ENCODE measurements at regions not wholly inside any gene's neighbourhood (a gene's known extent, or its start where the extent isn't known, plus 50 kb on each side); places are given as distances from the start of the nearest gene placed in this dataset.
"Not testable (repeated sequence)": the region's sequence is repeated elsewhere in the genome, so short reads cannot be mapped to it uniquely, and the experiment has no call there.

DNA sequence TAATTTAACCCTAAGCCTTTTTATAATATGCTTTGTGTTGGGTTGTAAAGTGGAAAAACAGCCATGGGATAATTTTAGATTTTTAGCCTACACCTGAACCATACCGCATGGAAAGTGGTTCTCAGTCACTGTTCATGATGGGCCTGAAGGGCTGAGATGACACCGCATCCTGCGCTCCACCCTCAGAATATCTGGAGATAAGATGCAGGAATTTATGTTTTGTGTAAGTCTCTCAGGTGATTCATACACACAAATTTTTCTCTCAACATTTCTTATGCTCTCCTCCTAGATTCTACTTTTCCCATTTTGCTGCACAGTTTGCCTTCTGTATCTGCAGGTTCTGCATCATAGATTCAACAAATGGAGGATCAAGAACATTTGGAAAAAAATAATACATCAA, 191.3 kb upstream of the PHACTR1 start:
- no peak for DNase-seq

DNA sequence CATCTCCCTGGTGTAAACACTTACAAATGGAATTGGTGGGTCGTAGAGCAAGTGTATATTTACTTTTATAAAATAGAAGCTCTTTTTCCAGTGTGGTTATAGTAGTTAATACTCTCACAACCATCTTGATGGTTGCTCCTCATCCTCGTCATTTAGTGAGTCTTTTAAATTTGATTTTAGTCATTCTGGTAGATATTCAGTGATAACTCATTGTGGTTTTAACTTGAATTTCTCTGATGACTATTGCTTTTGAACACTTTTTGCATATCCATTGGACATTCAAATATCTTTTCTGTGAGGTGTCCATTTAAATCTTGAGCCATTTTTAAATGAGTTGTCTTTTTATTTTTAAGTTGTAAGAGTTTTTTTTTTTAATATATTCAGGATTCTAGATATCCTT, 189.2 kb upstream of the PHACTR1 start:
- no peak for DNase-seq

DNA sequence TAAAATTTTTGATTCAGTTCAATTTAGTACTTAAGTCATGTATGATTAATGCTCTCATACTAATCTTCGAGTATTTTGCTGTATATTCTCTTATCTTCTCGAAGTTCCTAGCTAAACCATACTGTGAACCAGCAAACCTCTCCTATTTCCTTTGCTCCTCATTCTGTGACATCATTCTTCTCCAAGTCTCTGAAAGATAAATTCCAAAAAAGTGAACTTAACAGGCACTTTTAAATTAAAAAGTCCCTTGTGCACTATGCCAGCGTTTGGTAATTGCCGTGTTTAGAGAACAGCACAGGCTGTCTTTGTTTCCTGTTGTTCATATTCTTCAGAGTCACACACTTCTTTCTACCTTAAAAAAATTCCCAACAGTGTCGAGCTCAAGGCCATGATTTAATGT, 188.4 kb upstream of the PHACTR1 start:
- DNase-seq = no peak

DNA sequence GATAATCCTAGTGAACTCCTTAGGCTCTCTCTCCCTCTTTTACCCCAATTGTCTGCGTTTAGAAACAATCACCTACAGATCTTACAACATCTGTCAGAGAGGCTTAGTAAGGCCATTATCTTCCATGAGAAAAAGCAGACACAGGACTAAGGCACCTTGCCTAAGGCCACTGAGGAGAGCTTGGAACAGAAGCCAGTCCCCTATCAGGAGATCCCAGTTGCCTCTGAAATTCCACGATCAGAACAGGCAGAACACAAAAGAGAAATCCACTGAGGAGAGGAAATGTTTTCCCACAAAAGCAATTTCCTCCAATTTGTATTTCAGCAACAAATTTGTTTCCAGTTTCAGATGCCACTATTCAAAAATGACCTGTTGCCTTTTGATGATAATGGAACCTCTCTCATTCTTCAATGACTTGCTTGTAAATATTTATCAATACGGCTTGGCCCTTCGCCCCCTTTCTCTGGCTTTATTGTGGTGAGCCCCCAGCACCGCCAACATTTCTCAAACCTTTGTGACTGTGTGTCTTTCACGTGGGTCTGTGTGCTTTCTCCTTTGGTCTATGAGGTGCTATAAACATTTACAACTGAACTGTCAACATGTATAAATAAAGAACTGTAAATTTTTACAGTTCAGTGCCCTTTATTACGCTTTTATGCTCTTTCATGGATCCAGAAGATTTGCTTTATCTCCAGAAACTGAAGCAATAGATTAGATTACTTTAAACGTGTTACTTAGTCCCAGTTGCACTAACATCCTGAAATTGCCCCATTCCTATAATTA, 187.8 kb upstream of the PHACTR1 start:
- DNase-seq = no peak

DNA sequence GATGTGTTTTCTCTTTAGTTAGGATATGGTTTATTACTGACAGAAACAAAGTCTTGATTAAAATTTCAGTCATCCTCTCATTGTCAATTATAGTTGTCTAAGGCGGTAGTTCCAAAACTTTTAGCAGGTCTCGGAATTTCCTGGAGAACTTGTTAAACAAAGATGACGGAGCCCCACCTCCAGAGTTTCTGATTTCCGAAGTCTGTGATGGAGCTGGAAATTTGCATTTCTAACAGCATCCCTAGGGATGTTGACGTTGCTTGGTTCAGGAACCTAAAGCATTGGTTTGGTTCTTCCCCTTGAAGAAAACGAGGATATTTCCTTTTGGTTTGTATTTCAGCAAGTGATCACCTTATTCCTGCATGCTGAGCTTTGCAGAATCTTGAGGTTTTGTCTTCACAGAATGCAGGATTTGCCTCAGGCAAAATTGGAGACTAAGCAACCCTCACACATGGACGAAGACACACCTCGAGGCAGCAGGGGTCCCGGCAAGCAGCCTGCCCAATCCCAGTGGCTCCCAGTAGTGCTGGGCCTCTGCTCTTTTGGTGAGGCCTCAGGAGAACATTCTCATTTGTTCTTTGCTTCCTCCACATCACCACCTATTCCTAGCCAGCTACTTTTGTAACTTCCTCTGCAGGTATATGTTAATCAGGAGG, 187.1 kb upstream of the PHACTR1 start:
- no peak for DNase-seq

DNA sequence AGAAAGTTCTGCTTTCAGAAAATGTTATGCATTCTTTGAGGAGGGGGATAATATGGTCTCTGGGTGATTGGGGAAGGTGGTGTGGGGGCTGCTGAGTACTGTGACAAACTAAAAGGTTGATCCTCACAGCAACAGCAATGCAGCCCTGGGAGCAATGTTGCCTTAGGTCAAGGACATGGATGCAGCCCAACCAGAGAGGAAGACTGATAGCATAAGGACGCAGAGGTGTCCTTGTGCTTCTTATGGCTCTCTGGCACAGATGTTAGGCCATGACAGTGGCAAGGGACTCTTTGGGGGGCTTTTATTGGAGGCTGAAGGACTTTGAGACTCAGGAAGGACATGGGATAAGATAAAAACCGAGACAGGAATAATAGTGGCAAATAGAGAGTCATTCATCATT, 186.2 kb upstream of the PHACTR1 start:
- no peak for DNase-seq

DNA sequence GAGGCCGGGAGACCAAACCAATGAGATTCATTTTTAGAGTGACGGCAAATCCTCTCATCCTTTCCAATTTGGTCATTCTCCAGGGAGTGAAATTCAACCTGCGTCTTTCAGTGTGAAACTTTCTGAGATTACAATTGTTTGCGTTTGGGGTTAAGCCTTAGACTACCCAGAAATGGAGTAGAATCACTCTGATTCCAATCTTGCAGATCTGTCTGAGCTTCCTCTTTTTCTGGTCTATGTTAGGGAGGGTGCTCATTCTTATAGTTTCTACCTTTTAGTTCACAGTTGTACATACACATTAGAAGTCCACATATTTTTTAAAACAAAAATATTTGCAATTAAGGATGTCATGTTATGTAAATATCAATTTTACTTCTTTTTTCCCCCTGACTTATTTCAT, 183.0 kb upstream of the PHACTR1 start:
- DNase-seq = no peak

DNA sequence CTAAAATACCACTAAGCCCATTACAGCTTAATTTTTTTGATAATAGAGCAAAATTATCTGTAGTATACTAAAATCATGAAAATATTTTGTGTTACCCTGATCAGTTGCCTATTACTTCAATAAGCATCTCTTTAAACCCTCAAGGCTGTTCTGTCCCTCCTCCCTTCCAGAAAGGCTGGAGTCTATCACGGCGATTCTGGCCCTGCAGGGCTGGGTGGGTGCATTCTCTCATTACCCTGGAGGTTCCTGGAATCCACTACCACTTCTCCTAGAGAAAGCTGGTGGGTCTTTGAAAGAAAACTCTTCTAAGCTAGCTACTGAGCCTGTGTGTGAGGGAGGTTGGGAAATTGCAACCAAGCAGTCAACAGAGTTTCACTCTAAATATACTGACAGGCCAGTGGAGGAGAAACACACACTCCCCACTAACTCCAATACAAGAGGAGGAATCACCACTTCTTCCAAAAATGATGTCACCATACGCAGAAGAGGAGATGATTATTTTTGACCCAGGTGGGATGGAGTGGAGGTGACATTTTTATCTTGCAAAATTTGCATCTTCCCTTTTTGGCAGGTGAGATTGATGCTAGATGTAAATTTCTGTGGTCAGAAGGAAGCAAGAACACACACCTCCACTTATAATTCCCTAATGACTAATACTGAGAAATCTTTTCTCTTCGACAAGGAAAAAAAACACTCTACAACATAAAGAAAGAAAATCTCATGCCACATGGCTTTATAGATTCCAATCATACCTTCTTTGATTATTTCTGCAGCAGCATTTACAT, 182.3 kb upstream of the PHACTR1 start:
- DNase-seq = no peak

DNA sequence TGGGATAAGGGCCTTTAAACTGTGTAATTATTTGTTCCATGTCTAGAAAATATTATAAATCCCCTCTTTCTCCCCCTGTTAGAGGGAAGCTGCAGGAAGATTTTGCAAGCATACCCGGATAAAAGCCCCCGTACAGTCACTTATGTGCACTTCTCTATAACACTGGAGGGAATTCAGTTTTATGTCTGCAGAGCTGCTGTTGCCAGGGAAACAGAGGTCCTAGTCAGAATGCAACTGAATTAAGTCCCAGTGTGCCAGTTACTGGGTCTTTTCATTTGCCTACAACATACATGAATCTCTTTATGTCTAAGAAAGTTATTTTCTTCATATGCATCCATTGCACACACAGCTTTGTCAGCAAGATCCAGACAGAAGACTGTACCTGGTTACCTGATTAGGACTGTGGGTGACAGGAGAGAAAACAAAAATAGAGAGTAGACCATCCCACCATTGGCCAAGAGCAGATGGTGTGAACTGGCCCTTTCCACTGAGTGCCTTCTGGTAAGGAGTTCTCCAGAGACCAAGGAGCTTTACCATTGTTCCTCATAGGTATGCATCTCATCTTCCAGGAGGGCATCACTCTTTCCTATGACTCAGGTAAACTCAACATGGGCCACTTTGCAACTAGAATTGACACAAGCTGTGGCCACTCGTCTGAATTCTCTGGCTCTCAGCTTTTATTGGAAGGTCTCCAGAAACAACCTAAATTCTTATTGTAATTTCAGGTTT, 180.8 kb upstream of the PHACTR1 start:
- no peak for DNase-seq

DNA sequence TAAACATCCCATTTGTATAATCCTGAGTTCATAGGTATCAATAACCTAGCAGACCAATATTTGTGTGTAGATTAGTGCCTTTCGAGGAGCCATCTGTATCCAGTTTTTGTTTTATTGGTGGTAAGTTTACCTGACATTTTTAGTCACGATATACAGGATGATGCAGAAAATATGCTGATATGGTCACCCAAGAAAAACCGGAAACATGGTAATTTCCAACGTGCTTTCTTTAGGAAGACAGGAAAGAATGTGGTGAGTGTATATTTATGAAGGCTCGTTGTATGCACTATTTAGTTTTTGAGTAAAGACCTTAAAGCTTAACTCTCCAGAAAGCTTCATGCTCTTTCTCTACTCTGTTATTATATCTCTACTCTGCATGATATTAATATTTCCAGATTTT, 180.2 kb upstream of the PHACTR1 start:
- DNase-seq = no peak

DNA sequence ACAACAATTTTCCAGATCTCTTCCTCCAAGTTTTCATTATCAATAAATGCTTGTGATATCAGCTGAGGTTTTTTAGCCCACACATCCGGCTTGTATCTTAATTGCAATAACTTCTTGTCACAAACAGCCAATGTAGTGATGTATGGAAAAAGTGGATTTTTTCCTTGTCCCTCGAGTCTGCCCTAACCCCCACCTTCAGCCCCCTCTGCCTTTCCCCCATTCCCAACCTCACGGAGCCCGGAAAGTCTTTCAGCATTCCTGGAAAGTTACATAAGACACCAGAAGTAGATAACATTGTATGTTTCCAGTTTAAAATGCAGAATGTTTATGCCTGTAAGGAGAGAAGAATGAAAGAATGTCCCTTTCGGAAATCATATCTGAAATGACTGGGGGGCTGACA, 179.2 kb upstream of the PHACTR1 start:
- DNase-seq = no peak

DNA sequence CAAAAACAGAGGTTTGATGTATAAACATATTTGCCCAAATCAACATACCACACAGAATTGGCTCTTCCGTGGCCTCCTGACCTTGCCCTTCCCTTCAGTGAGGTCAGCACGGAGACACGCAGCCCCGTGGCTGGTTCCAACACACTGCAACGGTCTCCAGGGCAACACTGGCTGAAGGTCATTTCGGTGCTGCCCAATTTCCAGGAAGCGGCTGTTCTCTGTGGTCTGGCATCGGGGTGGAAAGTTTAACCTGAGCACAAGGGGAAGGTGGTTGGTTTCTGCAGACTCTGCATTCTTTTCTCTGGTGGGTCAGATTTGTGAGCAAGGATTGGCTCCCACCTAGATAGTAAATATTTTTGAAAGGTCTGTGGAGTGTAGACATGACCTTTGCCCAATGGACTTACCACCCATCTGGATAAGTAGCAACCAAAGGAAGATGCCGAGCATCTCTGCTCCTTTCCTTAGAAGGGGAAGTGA, 177.6 kb upstream of the PHACTR1 start:
- DNase-seq = no peak

DNA sequence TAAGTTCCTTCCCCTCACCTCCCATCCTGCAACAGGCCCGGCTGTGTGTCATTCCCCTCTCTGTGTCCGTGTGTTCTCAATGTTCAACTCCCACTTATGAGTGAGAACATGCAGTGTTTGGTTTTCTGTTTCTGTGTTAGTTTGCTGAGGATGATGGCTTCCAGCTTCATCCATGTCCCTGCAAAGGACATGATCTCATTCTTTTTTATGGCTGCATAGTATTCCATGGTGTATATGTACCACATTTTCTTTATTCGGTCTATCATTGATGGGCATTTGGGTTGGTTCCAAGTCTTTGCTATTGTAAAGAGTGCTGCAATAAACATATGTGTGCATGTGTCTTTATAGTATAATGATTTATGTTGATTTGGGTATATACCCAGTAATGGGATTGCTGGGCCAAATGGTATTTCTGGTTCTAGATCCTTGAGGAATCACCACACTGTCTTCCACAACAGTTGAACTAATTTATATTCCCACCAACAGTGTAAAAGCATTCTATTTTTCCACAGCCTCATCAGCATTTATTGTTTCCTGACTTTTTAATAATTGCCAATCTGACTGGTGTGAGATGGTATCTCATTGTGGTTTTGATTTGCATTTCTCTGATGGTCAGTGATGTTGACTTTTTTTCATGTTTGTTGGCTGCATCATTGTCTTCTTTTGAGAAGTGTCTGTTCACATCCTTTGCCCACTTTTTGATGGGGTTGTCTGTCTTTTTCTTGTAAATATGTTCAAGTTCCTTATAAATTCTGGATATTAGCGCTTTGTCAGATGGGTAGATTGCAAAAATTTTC, 174.1 kb upstream of the PHACTR1 start:
- DNase-seq = not testable (repeated sequence)

DNA sequence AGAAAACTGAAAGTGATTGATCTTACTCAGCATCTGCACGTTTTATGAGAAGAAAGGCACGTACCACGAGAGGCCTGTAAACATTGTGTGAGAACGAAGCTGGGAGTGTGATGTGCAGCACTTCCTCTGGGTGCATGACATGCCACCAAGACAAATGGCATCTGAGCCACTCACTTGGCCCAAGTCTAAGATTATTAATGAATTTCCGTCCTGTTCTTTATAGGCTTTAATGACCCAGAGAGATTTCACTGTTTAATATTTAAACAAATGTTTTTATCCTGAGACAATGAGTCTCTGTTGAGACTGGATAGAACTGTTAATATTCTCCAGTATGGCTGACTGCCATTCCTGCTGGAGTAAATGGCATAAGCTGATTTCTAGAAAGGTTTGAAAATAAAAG, 172.6 kb upstream of the PHACTR1 start:
- no peak for DNase-seq

DNA sequence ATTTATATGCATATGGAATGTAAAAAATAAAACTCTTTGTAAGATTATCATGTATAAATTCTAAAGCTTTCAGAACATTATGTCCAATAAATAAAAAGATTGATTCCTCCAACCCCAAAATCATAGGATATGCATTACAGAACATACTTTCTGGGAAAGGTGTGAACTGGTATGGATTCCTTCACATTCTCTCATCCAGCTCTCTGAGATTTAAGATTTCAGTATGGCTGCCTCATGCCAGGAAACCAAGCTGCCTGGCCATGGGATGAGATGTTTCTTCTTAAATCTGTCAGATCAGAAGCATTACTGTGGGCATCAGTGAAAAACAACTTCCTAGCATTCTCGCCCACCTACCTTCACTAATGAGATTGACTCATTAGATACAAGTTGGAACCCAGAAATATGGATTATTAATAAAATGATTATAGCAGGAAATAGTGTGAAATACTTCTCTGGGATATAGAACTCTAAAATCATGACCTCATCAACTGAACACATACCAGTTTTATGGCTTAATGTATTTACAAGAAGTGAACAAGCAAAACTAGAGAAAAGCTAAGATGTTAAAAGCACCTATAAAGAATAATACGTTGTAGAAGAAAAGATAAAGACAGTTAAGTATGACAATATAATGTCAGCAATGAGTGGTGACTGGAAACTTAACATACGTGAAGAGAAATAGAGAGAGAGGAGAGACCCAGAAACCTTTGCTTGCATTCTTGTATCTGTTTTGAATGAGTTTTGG, 171.6 kb upstream of the PHACTR1 start:
- no peak for DNase-seq

DNA sequence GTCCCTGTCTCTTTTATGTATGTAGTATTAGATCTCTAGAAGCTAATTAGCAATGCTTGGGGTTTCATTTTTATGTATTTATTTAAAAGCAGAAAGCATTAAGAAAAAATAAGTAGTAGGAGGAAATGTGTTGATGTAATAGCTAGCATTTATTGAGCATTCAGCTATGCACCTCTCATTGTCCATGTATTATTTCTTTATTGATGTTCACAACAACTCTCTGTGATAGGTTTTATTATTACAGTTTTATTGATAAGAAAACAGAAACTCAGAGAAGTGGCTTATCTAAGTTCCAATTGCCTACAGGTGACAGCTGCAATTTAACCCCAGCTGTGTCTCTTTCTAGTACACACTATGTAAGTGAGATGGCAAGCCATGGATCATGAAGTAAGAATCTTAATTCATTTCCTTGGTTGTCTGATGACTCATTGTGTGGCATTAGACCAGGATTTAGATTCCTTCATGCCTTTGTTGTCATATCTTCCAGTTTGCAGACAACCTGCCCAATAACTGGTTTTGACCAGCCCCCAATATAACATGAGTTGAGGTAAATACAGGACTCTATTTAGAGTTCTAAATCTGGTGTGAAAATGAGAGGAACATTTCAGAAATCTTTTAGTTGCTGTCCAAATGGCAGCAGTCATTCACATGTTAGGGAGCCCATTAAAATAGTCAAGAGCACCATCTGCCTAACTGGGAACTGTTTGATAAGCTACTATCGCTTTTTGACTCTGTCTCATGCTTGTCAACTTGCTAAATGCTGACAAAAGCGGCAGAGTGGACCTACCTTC, 170.8 kb upstream of the PHACTR1 start:
- no peak for DNase-seq

DNA sequence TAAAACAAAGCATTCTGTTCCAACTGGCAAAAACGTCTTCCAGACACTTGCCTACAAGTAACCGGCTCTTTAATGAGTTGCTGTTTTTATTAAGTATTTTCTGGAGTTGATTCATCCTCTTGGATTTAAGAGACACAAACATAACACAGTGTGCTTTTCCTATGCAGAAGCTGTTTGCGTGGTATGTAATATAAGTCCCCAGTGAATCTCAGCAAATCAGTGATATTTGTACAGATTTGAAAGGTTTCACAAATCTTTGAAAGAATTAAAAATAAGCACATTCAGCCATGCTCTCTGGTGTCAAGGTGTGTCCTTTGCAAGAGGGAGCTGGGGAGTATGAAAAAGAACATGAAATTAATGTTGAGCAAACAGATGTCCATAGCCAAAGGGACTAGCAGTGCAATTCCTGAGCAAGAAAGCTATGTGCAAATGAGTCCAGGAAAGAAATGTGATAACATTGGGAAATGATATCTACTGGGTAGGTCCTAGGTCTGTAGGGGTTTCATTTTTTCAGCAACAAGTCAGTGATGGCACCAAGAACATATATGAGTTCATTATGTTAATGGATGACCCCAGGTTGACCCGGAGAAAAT, 170.1 kb upstream of the PHACTR1 start:
- no peak for DNase-seq

DNA sequence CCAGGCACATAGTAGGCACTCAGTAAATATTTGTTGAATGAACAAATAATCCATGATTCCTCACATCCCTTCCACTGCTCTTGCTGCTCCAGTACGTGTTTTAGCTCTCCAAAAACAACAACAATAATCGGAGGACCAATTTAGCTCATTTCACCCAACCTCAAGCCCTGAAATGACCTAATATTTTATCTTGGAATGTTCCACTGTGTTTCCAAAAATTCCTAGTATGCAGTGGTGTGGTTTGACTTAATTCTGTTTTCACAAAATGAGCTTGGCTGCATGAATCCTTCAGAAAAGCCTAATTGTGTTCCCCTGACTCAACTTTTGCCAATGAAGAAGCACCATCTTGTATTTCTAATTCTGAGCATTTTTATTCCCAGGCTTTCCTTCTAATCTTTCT, 168.0 kb upstream of the PHACTR1 start:
- no peak for DNase-seq

DNA sequence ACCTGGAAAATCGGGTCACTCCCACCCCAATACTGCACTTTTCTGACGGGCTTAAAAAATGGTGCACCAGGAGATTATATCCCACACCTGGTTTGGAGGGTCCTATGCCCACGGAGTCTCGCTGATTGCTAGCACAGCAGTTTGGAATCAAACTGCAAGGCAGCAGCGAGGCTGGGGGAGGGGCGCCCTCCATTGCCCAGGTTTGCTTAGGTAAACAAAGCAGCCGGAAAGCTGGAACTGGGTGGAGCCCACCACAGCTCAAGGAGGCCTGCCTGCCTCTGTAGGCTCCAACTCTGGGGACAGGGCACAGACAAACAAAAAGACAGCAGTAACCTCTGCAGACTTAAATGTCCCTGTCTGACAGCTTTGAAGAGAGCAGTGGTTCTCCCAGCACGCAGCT, 167.1 kb upstream of the PHACTR1 start:
- not testable (repeated sequence) for DNase-seq

DNA sequence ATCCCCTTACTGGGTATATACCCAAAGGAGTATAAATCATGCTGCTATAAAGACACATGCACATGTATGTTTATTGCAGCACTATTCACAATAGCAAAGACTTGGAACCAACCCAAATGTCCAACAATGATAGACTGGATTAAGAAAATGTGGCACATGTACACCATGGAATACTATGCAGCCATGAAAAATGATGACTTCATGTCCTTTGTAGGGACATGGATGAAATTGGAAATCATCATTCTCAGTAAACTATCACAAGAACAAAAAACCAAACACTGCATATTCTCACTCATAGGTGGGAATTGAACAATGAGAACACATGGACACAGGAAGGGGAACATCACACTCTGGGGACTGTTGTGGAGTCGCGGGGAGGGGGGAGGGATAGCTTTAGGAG, 161.7 kb upstream of the PHACTR1 start:
- not testable (repeated sequence) for DNase-seq
